Suprapubic skin (tissue), 4 donors: ENCODE measurements at regions not wholly inside any gene's neighbourhood (a gene's known extent, or its start where the extent isn't known, plus 50 kb on each side); places are given as distances from the start of the nearest gene placed in this dataset.

ENCODE experiments used
- DNase-seq, 2 donors: peaks; one replicate each; pipeline ENCODE4 v3.0.0-alpha.2; 2019; ENCODE audit warnings: low spot score in 2 of 2
- H3K27ac ChIP-seq: fragments of 200-600 bp; sonication (generic); one replicate; pipeline ENCODE4 v1.5.1; 2019
- H3K27me3 ChIP-seq: fragments of 200-600 bp; sonication (generic); one replicate; pipeline ENCODE4 v1.5.1; 2019
- H3K36me3 ChIP-seq: fragments of 200-600 bp; sonication (generic); one replicate; pipeline ENCODE4 v1.5.1; 2019
- H3K4me1 ChIP-seq: fragments of 200-600 bp; sonication (generic); one replicate; pipeline ENCODE4 v1.5.1; 2019
- H3K4me3 ChIP-seq: fragments of 200-600 bp; sonication (generic); one replicate; pipeline ENCODE4 v1.5.1; 2019; ENCODE audit warnings: mild to moderate bottlenecking
- H3K9me3 ChIP-seq: fragments of 200-600 bp; sonication (generic); one replicate; pipeline ENCODE4 v1.5.1; 2019
- EP300 ChIP-seq: sonication (generic); formaldehyde crosslinking; IDR thresholded peaks from one replicate; pipeline ENCODE4 v1.6.1; 2017; ENCODE audit warnings: antibody characterized with exemption
- POLR2A ChIP-seq, 2 donors: fragments of 450-650 bp; IDR thresholded peaks; one replicate each; pipeline ENCODE4 v1.6.1; 2017; ENCODE audit warnings: antibody characterized with exemption in 2 of 2, mild to moderate bottlenecking in 2 of 2, moderate library complexity in 2 of 2
- POLR2AphosphoS5 ChIP-seq, 3 donors: sonication (generic); formaldehyde crosslinking; IDR thresholded peaks; one replicate each; pipeline ENCODE4 v1.6.1; 2017; ENCODE audit warnings: antibody characterized with exemption in 3 of 3
- WGBS: methylation state at CpG from one replicate; pipeline ENCODE4 v1.1.5; 2018; 5-methylcytosine and 5-hydroxymethylcytosine counted together
- TF ChIP-seq, protein P1 (sequence below), 2 donors: fragments of 200-600 bp in 1 of 2; fragments of 450-650 bp in 1 of 2; sonication (generic) in 1 of 2; IDR thresholded peaks; one replicate each; pipeline ENCODE4 v1.5.1; 2016 to 2019; ENCODE audit warnings: antibody characterized with exemption in 2 of 2, mild to moderate bottlenecking in 1 of 2, moderate library complexity in 1 of 2

DNA sequence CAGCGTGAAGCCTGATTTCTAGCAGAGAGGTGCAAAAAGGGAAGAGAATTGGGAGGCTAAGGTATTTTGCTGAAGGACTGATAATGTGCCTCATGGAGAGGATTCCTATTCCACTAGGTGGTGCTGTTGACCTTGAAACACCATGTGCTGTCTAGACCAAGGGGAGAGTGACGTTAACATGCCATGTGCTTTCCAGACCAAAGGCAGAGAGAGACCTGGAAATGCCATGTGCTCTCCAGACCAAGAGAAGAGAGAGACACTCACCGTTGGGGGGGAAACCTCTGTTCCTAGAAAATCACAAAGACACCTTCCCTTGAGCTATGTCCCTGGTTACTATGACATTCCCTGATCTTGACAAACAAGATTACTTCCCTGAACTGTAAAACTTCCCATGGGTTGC is 286.0 kb upstream of the TUSC1 start:
- no peak overlapping the region for H3K4me3 ChIP-seq
- no peaks in the 10 kb centered on the region for H3K36me3 ChIP-seq
- no peaks in the 10 kb centered on the region for H3K9me3 ChIP-seq
- H3K27ac ChIP-seq: no peak overlapping the region
- H3K4me1 ChIP-seq: no peaks in the 10 kb centered on the region
- 48% methylated on average over 3 of the region's 3 CpGs for WGBS
- no peak for DNase-seq
- H3K27me3 ChIP-seq: no peaks in the 10 kb centered on the region
- TF ChIP-seq, protein P1, sequence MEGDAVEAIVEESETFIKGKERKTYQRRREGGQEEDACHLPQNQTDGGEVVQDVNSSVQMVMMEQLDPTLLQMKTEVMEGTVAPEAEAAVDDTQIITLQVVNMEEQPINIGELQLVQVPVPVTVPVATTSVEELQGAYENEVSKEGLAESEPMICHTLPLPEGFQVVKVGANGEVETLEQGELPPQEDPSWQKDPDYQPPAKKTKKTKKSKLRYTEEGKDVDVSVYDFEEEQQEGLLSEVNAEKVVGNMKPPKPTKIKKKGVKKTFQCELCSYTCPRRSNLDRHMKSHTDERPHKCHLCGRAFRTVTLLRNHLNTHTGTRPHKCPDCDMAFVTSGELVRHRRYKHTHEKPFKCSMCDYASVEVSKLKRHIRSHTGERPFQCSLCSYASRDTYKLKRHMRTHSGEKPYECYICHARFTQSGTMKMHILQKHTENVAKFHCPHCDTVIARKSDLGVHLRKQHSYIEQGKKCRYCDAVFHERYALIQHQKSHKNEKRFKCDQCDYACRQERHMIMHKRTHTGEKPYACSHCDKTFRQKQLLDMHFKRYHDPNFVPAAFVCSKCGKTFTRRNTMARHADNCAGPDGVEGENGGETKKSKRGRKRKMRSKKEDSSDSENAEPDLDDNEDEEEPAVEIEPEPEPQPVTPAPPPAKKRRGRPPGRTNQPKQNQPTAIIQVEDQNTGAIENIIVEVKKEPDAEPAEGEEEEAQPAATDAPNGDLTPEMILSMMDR (IDR thresholded peaks at IDR 0.05): peak in 1 of 2 donors; percentile 24
- TF ChIP-seq POLR2A (IDR thresholded peaks at IDR 0.05): no peak

DNA sequence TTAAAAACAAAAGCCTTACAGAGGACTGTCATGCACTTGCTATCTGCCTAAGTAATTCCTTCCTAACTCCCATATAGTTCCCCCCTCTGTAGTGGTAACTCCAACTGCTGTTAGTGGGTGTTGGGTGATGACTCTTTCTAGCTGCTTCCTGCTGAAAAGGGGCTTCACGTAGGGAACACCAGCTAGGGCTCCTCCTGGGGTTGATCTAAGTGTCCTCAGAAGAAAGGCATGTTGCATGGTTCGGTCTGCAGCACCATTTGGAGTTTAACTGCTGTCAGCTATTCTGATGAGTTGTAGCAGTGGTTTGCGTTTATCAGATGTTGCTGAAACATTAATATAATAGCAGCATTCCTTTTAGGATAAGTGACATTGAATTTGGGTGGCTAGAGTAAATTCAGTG is 281.9 kb upstream of the TUSC1 start:
- DNase-seq: no peak
- 38% methylated on average over 3 of the region's 3 CpGs for WGBS
- TF ChIP-seq POLR2AphosphoS5 (IDR thresholded peaks at IDR 0.05): no peak
- TF ChIP-seq, protein P1 (IDR thresholded peaks at IDR 0.05): no peak
- no peak for TF ChIP-seq POLR2A (IDR thresholded peaks at IDR 0.05)
- no peak for TF ChIP-seq EP300

DNA sequence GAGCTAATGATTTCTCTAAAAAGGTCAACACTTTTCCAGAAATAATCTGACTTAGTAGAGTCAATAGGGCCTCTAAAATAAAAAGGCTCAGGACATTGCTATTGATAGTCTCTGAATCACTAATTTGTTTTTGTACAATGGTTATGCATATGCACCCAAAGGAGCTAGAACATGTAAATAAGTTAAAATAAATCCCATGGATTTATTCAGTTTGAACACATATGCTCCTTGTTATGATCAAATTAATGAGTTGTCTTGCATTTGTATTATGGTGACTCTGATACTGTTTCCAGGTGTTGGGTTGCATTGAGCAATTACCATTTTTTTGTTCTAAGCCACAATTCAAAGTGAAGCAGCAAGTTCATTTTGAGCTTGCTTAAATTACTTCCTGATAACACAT is 276.0 kb upstream of the TUSC1 start:
- H3K4me3 ChIP-seq: no peak overlapping the region
- H3K27me3 ChIP-seq: no peaks in the 10 kb centered on the region
- H3K4me1 ChIP-seq: no peaks in the 10 kb centered on the region
- H3K27ac ChIP-seq: no peak overlapping the region
- TF ChIP-seq EP300: no peak
- TF ChIP-seq POLR2A (IDR thresholded peaks at IDR 0.05): no peak
- TF ChIP-seq, protein P1 (IDR thresholded peaks at IDR 0.05): no peak
- no peak for TF ChIP-seq POLR2AphosphoS5 (IDR thresholded peaks at IDR 0.05)
- no peaks in the 10 kb centered on the region for H3K36me3 ChIP-seq
- no peaks in the 10 kb centered on the region for H3K9me3 ChIP-seq
- no peak for DNase-seq

More for the DNA sequence above, 281.9 kb upstream of the TUSC1 start:
- H3K36me3 ChIP-seq: no peaks in the 10 kb centered on the region
- no peak overlapping the region for H3K27ac ChIP-seq
- H3K9me3 ChIP-seq: no peaks in the 10 kb centered on the region
- no peak overlapping the region for H3K4me3 ChIP-seq
- H3K4me1 ChIP-seq: no peaks in the 10 kb centered on the region
- H3K27me3 ChIP-seq: no peaks in the 10 kb centered on the region

DNA sequence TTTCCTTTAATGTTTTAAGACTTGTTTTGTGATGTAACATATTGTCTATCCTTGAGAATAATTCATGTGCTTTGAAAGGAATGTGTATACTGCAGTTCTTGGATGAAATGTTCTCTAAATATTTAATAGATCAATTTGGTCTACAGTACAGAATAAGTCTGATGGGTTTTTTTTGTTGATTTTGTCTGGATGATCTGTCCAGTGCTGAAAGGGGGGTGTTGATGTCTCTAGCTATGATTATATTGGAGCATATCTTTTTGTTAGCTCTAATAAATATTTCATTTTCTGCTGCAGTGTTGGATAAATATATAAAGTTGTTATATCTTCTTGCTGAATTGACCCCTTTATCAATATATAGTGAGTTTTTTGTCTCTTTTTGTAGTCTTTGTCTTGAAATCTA is 269.9 kb upstream of the TUSC1 start:
- Histone ChIP-seq H3K4me3 (no peak overlapping the region), H3K27me3 (no peaks in the 10 kb centered on the region), H3K27ac (no peak overlapping the region), H3K9me3 (no peaks in the 10 kb centered on the region), H3K36me3 (no peaks in the 10 kb centered on the region), H3K4me1 (no peaks in the 10 kb centered on the region)
- TF ChIP-seq POLR2A (IDR thresholded peaks at IDR 0.05): no peak
- TF ChIP-seq EP300: no peak
- TF ChIP-seq, protein P1 (IDR thresholded peaks at IDR 0.05): no peak
- no peak for TF ChIP-seq POLR2AphosphoS5 (IDR thresholded peaks at IDR 0.05)
- no peak for DNase-seq

DNA sequence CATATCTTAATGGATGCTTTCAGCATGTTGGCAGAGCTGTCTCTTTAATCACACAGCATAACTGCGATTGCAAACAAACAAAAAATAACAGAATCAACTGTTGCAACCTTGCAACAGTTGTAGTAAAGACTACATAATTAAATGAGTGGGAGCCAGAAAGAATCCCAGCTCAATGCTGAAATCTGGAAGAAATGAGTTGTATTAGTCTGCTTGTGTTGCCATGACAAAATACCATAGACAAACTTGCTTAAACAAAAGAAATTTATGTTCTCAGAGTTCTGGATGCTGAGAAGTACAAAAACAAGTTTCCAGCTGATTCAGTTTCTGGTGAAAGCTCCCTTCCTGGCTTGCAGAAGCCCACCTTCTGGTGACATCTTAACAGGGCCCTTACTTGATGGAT is 260.9 kb upstream of the TUSC1 start:
- no peaks in the 10 kb centered on the region for H3K9me3 ChIP-seq
- H3K36me3 ChIP-seq: no peaks in the 10 kb centered on the region
- TF ChIP-seq EP300 (no peak), POLR2AphosphoS5 (IDR thresholded peaks at IDR 0.05) (no peak), POLR2A (IDR thresholded peaks at IDR 0.05) (no peak)
- TF ChIP-seq, protein P1 (IDR thresholded peaks at IDR 0.05): no peak
- no peaks in the 10 kb centered on the region for H3K27me3 ChIP-seq
- H3K4me1 ChIP-seq: no peaks in the 10 kb centered on the region
- H3K4me3 ChIP-seq: no peak overlapping the region
- no peak for DNase-seq
- 67% methylated on average over 1 of the region's 1 CpG for WGBS
- H3K27ac ChIP-seq: no peak overlapping the region
